SK-MEL-5 (cell line): ENCODE measurements at regions not wholly inside any gene's neighbourhood (a gene's known extent, or its start where the extent isn't known, plus 50 kb on each side); places are given as distances from the start of the nearest gene placed in this dataset.

Experiments used
- DNase-seq: peaks from one replicate; pipeline ENCODE4 v3.0.0-alpha.2; 2016; ENCODE audit warnings: low read depth, low spot score
- in situ Hi-C: cut with HindIII; loops from 2 replicates; pipeline ENCODE4 v1.10.0; 2016; ENCODE audit warnings: low sequenced_read_pairs, high pct_unique_total_duplicates, low pct_unique_long_range_greater_than_20kb

GRCh38 chr2:8009010-8009597, 672.8 kb upstream of the ID2 start:
- in situ Hi-C loops, result no loop called here
- DNase-seq, result no peak

- in situ Hi-C loops, result no loop called here
- DNase-seq, result no peak
Observed at GRCh38 chr2:8015848-8016600, 665.8 kb upstream of the ID2 start.

- in situ Hi-C loops, result no loop called here
- DNase-seq, result no peak
Observed at GRCh38 chr2:8016688-8017087, 665.2 kb upstream of the ID2 start.

- no peak for DNase-seq
- in situ Hi-C loops, result no loop called here
Observed at GRCh38 chr2:8018956-8019355, 662.9 kb upstream of the ID2 start.

- no peak for DNase-seq
- in situ Hi-C loops, result no loop called here
Observed at GRCh38 chr2:8019934-8020333, 661.9 kb upstream of the ID2 start.

GRCh38 chr2:8021921-8022320, 659.9 kb upstream of the ID2 start:
- DNase-seq, result no peak
- in situ Hi-C loops, result no loop called here

GRCh38 chr2:8022908-8023640, 658.8 kb upstream of the ID2 start:
- in situ Hi-C loops, result no loop called here
- DNase-seq, result no peak

- in situ Hi-C loops, result no loop called here
- no peak for DNase-seq
Observed at GRCh38 chr2:8024506-8024905, 657.4 kb upstream of the ID2 start.

- DNase-seq, result no peak
- in situ Hi-C loops, result no loop called here
Observed at GRCh38 chr2:8026381-8026780, 655.5 kb upstream of the ID2 start.

- no peak for DNase-seq
- in situ Hi-C loops, result no loop called here
Observed at GRCh38 chr2:8027387-8027786, 654.5 kb upstream of the ID2 start.

GRCh38 chr2:8028036-8028435, 653.8 kb upstream of the ID2 start:
- no peak for DNase-seq
- in situ Hi-C loops, result no loop called here

- in situ Hi-C loops, result no loop called here
- DNase-seq, result no peak
Observed at GRCh38 chr2:8028436-8028835, 653.4 kb upstream of the ID2 start.

GRCh38 chr2:8028981-8029380, 652.9 kb upstream of the ID2 start:
- no peak for DNase-seq
- in situ Hi-C loops, result no loop called here

GRCh38 chr2:8030573-8031303, 651.1 kb upstream of the ID2 start:
- no peak for DNase-seq
- in situ Hi-C loops, result no loop called here

- in situ Hi-C loops, result no loop called here
Observed at GRCh38 chr2:8031370-8031769, 650.5 kb upstream of the ID2 start.

GRCh38 chr2:8033546-8034096, 648.2 kb upstream of the ID2 start:
- in situ Hi-C loops, result no loop called here
- no peak for DNase-seq

More at GRCh38 chr2:8031370-8031769, 650.5 kb upstream of the ID2 start:
- DNase-seq, result no peak

GRCh38 chr2:8036366-8036765, 645.5 kb upstream of the ID2 start:
- in situ Hi-C loops, result no loop called here
- no peak for DNase-seq

GRCh38 chr2:8039732-8040131, 642.1 kb upstream of the ID2 start:
- in situ Hi-C loops, result no loop called here

More at GRCh38 chr2:8039732-8040131, 642.1 kb upstream of the ID2 start:
- DNase-seq, result no peak
